ENCODE measurements at regions not wholly inside any gene's neighbourhood (a gene's known extent, or its start where the extent isn't known, plus 50 kb on each side); places are given as distances from the start of the nearest gene placed in this dataset.

DNA sequence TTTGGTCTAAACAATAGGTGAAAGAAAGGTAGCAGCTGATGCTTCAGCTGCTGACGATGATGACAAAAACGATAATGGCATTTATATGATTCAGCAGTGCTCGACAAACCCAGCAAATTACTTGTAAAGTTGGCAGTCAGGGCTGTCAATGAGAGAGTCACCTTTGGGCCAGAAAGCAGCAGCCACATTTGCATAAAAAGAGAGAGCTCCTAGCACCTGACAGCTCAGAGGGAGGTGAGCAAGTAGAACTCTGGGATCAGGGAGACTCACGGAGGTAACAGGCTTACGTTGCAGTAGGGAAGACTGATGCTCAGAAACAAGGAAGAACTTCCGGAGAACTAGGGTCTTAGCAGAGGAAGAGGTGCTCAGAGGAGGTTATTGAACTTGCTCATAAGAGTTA lies 291.9 kb upstream of the ZFHX3 start:
- Mint-ChIP-seq H3K27me3 (peaks cover 23% of the 10 kb centered on the region), H3K36me3 (ENCODE audit: insufficient read depth) (no peaks in the 10 kb centered on the region), H3K9me3 (ENCODE audit: low read depth) (no peaks in the 10 kb centered on the region), H3K4me1 (ENCODE audit: low read depth) (peaks cover 4% of the 10 kb centered on the region), H3K27ac (no peak overlapping the region), H3K4me3 (ENCODE audit: low read depth) (no peak overlapping the region)
- no peak for DNase-seq (ENCODE audit: low spot score, unreplicated experiment)
- TF ChIP-seq, protein P1, sequence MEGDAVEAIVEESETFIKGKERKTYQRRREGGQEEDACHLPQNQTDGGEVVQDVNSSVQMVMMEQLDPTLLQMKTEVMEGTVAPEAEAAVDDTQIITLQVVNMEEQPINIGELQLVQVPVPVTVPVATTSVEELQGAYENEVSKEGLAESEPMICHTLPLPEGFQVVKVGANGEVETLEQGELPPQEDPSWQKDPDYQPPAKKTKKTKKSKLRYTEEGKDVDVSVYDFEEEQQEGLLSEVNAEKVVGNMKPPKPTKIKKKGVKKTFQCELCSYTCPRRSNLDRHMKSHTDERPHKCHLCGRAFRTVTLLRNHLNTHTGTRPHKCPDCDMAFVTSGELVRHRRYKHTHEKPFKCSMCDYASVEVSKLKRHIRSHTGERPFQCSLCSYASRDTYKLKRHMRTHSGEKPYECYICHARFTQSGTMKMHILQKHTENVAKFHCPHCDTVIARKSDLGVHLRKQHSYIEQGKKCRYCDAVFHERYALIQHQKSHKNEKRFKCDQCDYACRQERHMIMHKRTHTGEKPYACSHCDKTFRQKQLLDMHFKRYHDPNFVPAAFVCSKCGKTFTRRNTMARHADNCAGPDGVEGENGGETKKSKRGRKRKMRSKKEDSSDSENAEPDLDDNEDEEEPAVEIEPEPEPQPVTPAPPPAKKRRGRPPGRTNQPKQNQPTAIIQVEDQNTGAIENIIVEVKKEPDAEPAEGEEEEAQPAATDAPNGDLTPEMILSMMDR (IDR thresholded peaks at IDR 0.05; ENCODE audit: unreplicated experiment): no peak

DNA sequence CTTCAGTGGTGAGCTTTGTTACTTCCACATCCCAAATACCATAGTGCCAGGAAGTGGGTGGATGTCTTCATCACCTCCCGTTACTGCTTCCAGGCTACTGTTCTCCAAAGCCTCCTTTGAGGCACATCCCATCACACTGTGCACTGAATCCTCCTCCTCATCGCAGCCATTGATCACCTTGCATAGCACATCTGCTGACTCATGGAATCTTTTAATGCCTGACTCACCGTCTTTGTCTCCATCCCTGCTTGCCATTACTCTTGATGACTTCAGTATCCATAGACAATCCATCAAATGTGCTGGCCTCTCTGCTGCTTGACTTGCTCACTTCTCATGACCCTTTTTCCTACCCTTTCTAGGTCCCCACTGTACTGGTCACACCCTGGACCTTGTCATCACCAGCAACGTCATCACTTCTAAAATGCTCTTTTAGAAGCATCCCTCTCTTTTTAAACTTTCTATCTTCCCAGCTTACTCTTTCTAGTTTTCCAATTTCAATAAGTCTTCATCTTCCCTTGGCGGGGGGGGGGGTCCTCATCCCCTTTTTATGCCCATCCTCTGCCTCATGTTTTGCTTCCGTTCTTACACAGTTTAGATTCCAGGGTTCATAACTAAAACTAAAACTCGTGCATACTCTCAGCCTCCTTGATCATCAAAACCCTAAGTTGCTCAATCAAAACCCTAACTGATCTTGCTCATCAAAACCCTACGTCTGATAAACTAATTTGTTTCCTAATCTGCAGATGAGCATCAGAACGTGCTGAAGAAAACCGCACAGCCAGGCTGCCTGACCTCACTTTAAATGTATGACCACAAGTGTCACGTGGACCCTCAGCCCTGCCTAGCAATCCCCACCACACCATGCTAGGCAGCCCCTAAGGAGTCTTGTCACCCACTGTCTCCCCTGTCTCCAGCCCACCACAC lies 289.7 kb upstream of the ZFHX3 start:
- DNase-seq (ENCODE audit: low spot score, unreplicated experiment): no peak
- no peaks in the 10 kb centered on the region for H3K36me3 Mint-ChIP-seq (ENCODE audit: insufficient read depth)
- H3K27ac Mint-ChIP-seq: no peak overlapping the region
- TF ChIP-seq, protein P1 (IDR thresholded peaks at IDR 0.05; ENCODE audit: unreplicated experiment): no peak
- H3K4me1 Mint-ChIP-seq (ENCODE audit: low read depth): peaks cover 4% of the 10 kb centered on the region
- no peak overlapping the region for H3K4me3 Mint-ChIP-seq (ENCODE audit: low read depth)
- peaks cover 10% of the 10 kb centered on the region for H3K27me3 Mint-ChIP-seq
- H3K9me3 Mint-ChIP-seq (ENCODE audit: low read depth): no peaks in the 10 kb centered on the region

DNA sequence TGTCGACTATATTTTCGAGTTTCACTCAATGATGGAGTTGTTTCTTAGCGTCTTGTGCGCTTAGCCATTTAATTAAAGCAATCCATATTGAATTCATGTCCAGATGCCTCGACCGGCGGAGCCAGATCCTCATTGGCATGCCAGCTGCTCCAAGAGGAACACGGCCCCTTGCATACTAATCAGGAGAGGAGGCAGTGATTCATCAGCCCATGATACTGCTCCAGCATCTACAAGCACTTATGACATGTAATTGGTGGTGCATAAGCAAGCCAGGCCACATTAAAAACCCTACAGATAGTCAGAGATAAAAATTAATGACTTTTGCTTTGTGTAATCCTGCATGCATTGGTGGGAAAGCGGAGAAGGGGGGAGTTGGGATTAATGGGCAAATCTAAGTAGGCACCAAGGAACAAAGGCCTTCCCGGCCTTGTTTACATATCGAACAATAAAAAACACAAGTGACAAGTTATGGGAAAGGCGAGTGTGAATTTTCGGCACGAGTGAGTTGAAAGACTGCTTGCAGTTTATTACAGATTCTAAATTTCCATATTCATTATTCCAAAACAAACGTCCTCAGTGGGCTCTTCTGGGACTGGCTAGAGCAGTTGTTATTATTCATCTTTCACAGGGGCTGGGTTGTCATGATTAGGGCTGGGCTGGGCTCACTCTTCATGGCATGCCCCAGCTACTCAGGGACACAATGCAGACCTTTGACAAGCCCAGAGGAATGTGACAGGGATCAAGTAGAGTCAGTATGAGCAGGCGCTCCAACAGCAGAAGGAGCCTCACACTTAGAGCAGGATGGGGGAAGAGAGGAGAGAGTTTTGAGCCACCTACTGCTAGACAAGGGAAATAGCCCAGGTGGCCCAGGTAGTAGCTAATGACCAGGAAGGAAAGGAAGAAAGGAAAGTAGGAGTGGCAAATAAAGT lies 281.7 kb upstream of the ZFHX3 start:
- H3K4me1 Mint-ChIP-seq (ENCODE audit: low read depth): no peaks in the 10 kb centered on the region
- DNase-seq (ENCODE audit: low spot score, unreplicated experiment): no peak
- peaks cover 11% of the 10 kb centered on the region for H3K27me3 Mint-ChIP-seq
- no peak overlapping the region for H3K27ac Mint-ChIP-seq
- TF ChIP-seq, protein P1 (IDR thresholded peaks at IDR 0.05; ENCODE audit: unreplicated experiment): peak; percentile 46
- H3K36me3 Mint-ChIP-seq (ENCODE audit: insufficient read depth): no peaks in the 10 kb centered on the region
- H3K9me3 Mint-ChIP-seq (ENCODE audit: low read depth): no peaks in the 10 kb centered on the region
- no peak overlapping the region for H3K4me3 Mint-ChIP-seq (ENCODE audit: low read depth)

DNA sequence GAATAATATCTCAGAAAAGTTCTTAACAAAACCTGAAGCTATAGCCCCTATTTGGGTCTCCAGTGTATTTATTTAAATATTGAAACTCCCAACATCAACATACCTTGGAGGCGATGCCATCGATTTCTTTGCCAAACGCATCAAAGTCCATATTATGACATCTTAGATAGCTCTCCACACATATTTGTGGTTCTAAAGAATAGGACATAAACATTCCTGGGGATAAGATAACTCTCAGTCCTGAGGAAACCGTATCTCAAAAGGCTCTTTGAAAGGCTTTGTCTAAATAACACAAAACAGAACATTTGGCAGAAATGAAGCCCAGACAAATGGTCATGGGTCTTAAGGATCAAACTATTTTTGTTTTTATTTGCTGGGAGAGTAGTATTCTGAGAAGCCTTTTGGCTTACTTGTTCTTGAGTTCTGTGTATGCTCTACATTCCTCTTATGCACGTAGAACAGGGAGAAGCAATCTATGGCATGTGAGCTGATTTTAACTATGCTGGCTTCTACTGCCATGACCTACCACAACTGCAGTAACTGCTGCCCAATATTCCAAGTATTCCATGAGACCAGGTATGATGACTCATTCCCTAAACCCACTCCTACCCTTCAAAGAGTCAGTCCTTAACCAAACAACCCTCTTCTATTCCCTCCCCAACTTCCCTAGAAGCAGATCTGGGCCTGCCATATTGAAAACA lies 279.0 kb upstream of the ZFHX3 start:
- no peaks in the 10 kb centered on the region for H3K36me3 Mint-ChIP-seq (ENCODE audit: insufficient read depth)
- no peak for DNase-seq (ENCODE audit: low spot score, unreplicated experiment)
- H3K4me1 Mint-ChIP-seq (ENCODE audit: low read depth): peaks cover 4% of the 10 kb centered on the region
- no peaks in the 10 kb centered on the region for H3K9me3 Mint-ChIP-seq (ENCODE audit: low read depth)
- TF ChIP-seq, protein P1 (IDR thresholded peaks at IDR 0.05; ENCODE audit: unreplicated experiment): no peak
- no peak overlapping the region for H3K4me3 Mint-ChIP-seq (ENCODE audit: low read depth)
- no peak overlapping the region for H3K27ac Mint-ChIP-seq
- peaks cover 19% of the 10 kb centered on the region for H3K27me3 Mint-ChIP-seq

DNA sequence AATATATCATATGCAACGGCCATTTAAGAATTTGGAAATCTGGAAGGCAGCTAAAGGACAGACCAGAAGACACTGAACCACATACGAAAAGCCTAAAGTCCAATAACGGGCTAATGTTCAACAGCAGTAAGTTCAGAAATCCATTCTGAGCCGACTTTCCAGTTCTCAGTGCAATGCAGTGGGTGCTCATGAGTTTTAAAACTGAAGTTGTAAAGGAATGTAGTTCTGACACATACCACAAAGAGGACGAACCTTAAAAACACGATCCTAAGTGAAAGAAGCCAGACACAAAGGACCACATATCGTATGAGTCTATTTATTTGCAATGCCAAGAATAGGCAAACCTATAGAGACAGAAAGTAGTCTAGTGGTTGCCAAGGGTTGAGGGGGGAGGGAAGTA lies 278.3 kb upstream of the ZFHX3 start:
- Mint-ChIP-seq H3K4me3 (ENCODE audit: low read depth) (no peak overlapping the region), H3K4me1 (ENCODE audit: low read depth) (peaks cover 4% of the 10 kb centered on the region), H3K36me3 (ENCODE audit: insufficient read depth) (no peaks in the 10 kb centered on the region), H3K27me3 (peaks cover 18% of the 10 kb centered on the region), H3K9me3 (ENCODE audit: low read depth) (no peaks in the 10 kb centered on the region), H3K27ac (no peak overlapping the region)
- no peak for DNase-seq (ENCODE audit: low spot score, unreplicated experiment)
- TF ChIP-seq, protein P1 (IDR thresholded peaks at IDR 0.05; ENCODE audit: unreplicated experiment): no peak
